ENCODE measurements at regions not wholly inside any gene's neighbourhood (a gene's known extent, or its start where the extent isn't known, plus 50 kb on each side); places are given as distances from the start of the nearest gene placed in this dataset.

DNA sequence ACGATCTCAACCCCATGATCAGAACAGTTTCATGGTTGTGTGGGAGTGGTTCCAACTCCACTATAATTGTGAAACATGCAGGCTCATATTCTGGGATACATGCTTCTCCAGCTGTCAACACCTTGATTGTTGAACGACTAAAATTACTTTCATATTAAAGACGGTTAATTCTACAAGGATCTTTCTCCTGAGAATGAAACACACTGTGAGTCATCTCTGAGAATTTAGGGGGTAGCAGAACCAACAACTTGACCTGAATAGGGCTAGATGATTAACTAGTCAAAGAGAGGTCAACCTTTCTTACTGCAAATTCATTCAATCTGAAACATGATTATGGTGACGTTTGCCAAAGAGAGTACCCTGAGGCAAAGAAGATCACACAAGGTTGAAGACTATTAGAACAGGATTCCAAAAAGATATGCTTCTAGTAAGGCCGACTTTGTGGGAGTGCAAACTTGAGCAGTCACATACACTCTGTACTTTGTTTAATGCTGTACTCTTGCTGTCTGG is 175.2 kb upstream of the CITED2 start:
- DNase-seq (ENCODE audit: low spot score): no peak

GRCh38 chr6:139547804-139548203 is 173.4 kb upstream of the CITED2 start:
- no peak for DNase-seq (ENCODE audit: low spot score)

- peak; percentile 47 for DNase-seq (ENCODE audit: low spot score)
Measured at GRCh38 chr6:139547122-139547776, 172.8 kb upstream of the CITED2 start.

GRCh38 chr6:139546106-139546472 is 171.6 kb upstream of the CITED2 start:
- DNase-seq (ENCODE audit: low spot score): no peak

DNA sequence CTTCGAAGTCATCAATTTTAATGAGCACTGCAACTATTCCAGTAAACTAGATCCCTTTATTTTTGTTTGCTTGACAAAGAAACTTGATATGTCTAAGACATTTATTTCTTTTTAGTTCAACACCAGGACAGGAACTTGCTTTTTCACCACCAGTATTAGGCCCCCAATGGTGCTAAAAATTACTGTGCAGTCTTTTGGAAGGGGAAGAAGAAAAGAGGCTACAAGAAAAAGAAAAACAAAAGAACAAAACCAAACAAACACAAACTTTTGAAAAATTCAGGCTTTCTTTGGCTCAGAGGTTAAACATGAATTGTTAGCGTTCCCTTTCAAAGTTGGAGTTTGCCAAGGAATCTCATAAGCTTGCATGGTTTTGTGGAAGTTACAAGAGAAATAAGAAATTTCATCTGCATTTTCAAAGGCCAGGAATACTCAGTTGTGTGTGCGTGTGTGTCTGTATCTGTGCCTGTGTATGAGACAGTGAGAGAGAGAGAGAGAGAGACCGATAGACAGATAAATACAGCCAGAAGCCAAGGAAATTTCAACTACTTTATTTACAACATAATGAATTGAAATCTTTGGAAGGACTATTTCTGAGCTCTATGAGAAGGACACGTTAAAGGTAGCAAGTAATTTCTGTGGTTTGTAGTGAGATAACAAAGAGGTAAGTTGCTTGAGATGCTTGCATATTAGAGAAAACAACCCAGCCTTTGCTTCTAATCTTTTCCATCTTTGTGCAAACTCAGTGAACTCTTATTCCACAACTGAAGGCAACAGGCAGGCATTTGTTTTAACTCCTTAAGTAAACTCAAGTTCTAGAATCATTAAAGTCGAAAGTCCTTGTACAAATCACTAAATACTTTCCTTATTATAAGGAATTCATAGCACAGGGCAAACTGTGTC is 171.0 kb upstream of the CITED2 start:
- DNase-seq (ENCODE audit: low spot score): peak; percentile 69

DNA sequence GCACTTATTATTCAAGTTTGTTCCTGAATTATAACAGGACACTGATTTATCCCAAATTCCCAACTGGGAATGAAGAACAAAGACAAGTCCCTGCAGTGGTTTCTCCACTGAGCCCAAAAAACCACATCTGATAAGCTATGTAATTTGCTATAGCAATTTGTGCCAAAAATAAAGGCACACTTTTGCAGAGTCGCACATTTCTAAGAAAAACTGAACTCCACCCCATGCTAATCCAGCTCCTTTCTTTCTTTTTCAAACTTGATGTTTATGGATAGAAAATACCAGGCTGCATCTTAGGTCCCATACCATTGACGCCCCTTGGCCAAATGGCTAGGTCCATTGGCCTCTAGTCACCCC is 170.2 kb upstream of the CITED2 start:
- DNase-seq (ENCODE audit: low spot score): peak; percentile 27

- no peak for DNase-seq (ENCODE audit: low spot score)
Measured at GRCh38 chr6:139542351-139542750, 167.9 kb upstream of the CITED2 start.

DNA sequence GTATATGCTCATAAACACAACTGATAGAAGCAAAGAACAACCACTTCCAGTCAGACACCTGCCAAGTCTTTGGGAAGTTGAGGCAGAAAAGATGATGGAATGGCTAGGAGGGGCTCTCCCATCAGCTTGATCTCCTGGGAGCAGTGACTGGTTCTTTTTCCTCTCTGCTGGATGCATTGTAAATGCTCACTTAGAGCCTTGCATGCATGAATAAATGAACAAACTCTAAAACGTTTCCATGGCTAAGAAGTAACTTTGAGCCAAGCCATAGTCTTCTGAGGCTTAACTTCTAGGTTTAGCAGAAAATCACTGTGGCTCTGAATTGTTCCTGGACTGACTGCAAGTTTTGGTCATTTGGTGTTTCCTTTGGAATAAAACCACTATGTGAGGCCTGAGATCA is 166.4 kb upstream of the CITED2 start:
- no peak for DNase-seq (ENCODE audit: low spot score)

GRCh38 chr6:139540276-139540675 is 165.8 kb upstream of the CITED2 start:
- no peak for DNase-seq (ENCODE audit: low spot score)

- peak; percentile 88 for DNase-seq (ENCODE audit: low spot score)
Measured at GRCh38 chr6:139539852-139540251, 165.4 kb upstream of the CITED2 start.

GRCh38 chr6:139538366-139538765 is 163.9 kb upstream of the CITED2 start:
- DNase-seq (ENCODE audit: low spot score): no peak

DNA sequence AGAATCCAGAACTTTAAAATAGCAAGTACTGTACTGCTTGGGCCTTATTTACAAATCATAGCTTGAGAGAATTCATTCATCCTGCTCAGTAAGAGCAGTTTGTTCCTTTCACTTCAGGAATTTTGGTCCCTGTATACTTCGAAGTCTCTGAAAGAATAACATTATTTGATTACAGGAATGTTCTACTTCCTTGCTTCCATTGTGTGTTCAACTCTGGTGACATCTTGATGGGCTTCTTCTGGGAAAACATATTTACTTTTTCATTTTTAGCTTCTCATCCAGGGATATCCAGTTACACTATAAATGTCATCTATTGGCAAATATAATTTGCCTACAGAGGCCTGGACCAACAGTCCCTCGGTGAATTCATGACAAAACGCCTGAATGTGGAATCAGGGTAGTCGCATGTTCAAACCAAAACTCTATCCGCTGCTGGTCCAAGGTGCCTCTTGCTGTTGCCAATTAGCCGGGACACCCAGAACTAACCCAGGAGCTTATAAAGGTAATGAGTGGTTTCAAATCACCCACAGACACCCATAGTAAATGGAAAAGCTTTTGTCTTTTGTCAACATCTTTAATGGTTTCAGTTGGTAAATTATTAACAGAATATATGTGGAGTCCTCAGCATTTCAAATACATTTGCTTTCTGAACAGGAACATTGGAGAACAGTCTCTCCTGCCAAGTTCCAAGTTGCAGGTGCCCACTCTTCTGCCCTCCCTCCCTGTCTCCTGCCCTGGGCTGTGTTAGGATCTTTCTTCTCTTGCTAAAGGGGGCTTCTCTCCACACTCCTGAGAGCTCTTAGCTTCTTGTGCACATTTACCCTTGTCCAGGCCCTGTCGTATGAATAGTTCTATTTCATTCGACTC is 162.5 kb upstream of the CITED2 start:
- DNase-seq (ENCODE audit: low spot score): no peak

GRCh38 chr6:139534472-139535115 is 160.1 kb upstream of the CITED2 start:
- DNase-seq (ENCODE audit: low spot score): peak; percentile 38

DNA sequence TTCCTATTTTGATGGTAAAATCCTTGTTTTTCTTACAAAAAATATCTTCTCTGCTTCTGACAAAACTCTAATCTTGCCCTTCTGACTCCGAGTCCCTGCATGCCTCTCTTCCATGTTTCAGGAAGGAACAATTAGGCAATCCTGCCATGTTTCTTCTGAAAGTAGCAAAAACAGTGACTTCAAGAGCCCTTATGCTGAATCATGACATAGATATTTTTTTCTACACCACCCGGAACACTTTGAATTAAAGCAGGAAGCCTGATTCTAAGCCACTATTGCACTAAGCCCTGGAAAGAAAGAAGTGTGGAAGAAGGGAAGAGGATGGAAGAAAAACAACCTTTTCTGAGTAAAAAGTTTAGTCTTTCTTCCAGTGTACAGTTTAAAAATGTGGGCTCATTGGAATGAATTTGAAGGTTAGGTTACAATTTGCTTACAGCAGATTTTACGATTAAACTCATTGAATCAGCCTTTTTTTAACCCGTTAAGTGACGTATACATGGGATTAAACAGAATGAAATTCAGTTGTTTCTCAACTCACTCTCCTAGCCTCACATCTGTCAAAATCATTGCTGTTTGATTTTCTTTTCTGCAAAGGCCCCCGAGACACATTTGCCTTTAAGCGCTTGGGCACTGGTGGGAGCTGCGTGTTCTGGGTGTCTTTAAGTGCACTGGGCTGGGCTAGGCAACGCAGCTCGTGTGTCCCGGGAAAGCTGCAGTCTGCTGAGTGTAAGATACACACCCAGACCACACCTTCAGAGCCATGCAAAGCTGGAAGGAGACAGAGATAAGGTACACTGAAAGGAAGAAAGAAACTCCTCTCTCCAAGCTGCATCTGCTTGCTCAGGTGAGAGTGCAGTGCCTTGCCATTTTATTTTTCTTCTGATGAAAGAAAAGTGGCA is 159.4 kb upstream of the CITED2 start:
- peak; percentile 86 for DNase-seq (ENCODE audit: low spot score)

DNA sequence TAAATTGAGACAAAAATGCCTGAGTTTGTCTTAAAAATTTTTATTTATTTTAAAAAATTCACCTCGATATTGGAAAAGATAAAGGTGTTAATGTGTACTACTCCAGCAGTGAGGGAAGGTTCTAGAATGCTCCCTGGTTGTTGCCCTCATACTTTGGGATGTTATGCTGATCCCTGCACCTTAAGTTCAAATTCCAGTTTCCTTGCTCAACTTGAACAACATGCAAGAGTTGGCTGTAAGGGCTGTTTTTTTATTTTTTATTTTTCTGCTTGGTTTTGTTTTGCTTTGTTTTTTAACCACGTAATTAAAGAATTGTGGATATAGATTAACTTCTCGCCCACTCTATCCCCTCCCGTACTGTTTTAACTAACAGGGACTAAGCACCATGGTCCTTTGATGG is 158.7 kb upstream of the CITED2 start:
- no peak for DNase-seq (ENCODE audit: low spot score)

- no peak for DNase-seq (ENCODE audit: low spot score)
Measured at GRCh38 chr6:139531148-139532115, 157.0 kb upstream of the CITED2 start.

GRCh38 chr6:139530561-139530960 is 156.1 kb upstream of the CITED2 start:
- DNase-seq (ENCODE audit: low spot score): no peak

DNA sequence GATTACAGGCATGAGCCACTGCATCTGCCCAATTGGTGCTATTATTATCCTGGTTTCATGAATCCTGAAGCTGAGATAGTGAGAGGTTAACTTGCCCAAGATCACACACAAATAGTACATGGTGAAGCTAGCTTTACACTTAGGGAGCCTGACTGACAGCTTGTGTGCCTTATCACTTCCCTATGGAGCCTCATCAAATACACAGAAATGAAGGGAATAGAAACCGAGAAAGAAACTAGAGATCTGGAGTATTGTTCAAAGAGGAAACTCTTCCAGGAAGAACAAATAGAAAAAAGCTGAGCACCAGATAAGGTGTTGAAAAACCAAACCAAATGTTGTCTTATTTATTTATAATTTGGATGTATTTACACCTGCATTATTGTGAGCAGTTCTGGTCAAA is 155.0 kb upstream of the CITED2 start:
- no peak for DNase-seq (ENCODE audit: low spot score)

DNA sequence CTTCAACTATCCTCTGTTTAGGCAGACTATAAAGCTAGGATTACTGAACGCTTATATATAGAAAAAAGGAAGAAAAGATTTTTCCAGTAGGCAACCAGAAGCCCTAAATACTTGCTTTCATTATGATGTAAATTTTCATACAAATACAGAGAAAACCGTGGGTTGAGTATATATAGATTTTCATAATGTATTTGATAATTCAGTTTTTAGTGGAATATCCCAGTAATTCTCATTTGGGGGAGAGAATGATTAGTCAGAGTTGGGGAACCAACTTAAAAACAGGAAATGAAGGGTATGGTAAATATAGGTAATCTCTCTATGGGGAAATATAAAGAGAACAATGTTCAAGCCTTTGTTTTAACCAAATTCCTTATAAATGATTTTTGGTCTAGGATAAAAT is 154.0 kb upstream of the CITED2 start:
- no peak for DNase-seq (ENCODE audit: low spot score)

Data from umbilical cord (tissue), 1 donor.